Ishikawa (cell line): ENCODE measurements at regions not wholly inside any gene's neighbourhood (a gene's known extent, or its start where the extent isn't known, plus 50 kb on each side); places are given as distances from the start of the nearest gene placed in this dataset.

Experiments
- CEBPB ChIP-seq: IDR thresholded peaks from 2 replicates; pipeline ENCODE4 v1.6.1; 2012
- CREB1 ChIP-seq: IDR thresholded peaks from 2 replicates; pipeline ENCODE4 v1.6.1; 2012; ENCODE audit warnings: low read depth
- EGR1 ChIP-seq: IDR thresholded peaks from 2 replicates; pipeline ENCODE4 v1.6.1; 2012
- EP300 ChIP-seq: IDR thresholded peaks from 2 replicates; pipeline ENCODE4 v1.6.1; 2012; ENCODE audit warnings: borderline replicate concordance
- FOXM1 ChIP-seq: IDR thresholded peaks from 2 replicates; pipeline ENCODE4 v1.6.1; 2012; ENCODE audit warnings: low read depth, borderline replicate concordance
- MAX ChIP-seq: IDR thresholded peaks from 2 replicates; pipeline ENCODE4 v1.6.1; 2012
- NFIC ChIP-seq: IDR thresholded peaks from 2 replicates; pipeline ENCODE4 v1.6.1; 2012
- RAD21 ChIP-seq: IDR thresholded peaks from 2 replicates; pipeline ENCODE4 v1.6.1; 2012; ENCODE audit warnings: low read depth
- TAF1 ChIP-seq: IDR thresholded peaks from 2 replicates; pipeline ENCODE4 v1.6.1; 2012; ENCODE audit warnings: low read depth, mild to moderate bottlenecking
- TCF12 ChIP-seq: IDR thresholded peaks from 2 replicates; pipeline ENCODE4 v1.6.1; 2012; ENCODE audit warnings: low read depth
- TEAD4 ChIP-seq: IDR thresholded peaks from 2 replicates; pipeline ENCODE4 v1.6.1; 2012
- YY1 ChIP-seq: IDR thresholded peaks from 2 replicates; pipeline ENCODE4 v1.6.1; 2012; ENCODE audit warnings: low read depth
- ZBTB7A ChIP-seq: IDR thresholded peaks from 2 replicates; pipeline ENCODE4 v1.6.1; 2012; ENCODE audit warnings: low read depth
- TF ChIP-seq, protein P1 (sequence below): IDR thresholded peaks from 2 replicates; pipeline ENCODE4 v1.6.1; 2012
- TF ChIP-seq, protein P2 (sequence below): IDR thresholded peaks from 2 replicates; pipeline ENCODE4 v1.6.1; 2012; ENCODE audit warnings: low read depth, mild to moderate bottlenecking

DNA sequence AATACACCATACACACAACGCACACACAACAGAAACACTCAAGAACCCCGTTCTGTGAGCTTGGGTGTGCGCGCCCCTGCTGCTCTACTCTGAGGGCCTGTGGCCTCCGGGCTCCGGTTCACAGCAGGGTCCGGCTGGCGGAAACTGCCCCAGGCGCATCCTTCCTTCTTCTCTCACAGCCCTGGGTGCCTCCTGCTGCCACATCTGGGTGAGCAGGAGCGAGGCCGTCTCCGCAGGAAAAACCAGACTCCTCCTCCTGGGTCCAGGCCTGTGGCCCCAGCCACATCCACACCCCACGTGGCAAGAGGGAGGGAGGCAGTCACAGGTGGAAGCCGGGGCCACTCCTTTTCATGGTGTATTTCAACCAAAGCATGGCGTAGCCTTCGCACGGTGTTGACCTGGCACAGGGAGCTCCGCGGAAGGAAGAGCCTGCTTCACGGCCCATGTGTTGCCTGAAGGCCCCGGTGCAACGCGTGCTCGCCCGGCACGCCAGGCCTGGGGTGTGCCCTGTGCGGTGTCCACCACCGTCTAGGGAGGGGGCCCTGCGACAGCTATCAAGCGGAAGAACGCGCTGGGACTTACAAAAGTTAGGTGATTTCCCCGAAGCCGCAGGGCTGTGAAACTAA lies 1502.7 kb downstream of the TBC1D22A start:
- TF ChIP-seq, protein P1, sequence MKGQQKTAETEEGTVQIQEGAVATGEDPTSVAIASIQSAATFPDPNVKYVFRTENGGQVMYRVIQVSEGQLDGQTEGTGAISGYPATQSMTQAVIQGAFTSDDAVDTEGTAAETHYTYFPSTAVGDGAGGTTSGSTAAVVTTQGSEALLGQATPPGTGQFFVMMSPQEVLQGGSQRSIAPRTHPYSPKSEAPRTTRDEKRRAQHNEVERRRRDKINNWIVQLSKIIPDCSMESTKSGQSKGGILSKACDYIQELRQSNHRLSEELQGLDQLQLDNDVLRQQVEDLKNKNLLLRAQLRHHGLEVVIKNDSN = no peak

DNA sequence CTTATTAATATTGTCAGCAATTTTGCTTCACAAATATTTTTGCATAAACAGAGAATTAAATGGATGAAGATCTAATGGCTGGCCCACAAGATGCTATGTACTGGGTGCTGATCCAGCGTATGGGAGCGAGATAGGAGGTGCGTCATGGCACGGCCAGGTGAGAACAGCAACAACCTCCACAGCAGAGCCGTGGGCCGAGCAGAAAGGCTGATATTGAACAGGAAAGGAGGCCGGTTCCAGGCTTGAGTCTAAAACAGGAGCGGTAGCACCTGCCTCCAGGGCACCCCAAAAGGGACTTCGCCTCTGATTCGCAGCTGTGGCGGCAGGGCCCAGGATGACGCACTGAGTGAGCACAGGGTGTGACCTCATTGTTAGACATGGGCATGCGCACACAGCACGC lies 1502.1 kb downstream of the TBC1D22A start:
- no peak for TF ChIP-seq TEAD4
- no peak for TF ChIP-seq EGR1
- TF ChIP-seq, protein P2, sequence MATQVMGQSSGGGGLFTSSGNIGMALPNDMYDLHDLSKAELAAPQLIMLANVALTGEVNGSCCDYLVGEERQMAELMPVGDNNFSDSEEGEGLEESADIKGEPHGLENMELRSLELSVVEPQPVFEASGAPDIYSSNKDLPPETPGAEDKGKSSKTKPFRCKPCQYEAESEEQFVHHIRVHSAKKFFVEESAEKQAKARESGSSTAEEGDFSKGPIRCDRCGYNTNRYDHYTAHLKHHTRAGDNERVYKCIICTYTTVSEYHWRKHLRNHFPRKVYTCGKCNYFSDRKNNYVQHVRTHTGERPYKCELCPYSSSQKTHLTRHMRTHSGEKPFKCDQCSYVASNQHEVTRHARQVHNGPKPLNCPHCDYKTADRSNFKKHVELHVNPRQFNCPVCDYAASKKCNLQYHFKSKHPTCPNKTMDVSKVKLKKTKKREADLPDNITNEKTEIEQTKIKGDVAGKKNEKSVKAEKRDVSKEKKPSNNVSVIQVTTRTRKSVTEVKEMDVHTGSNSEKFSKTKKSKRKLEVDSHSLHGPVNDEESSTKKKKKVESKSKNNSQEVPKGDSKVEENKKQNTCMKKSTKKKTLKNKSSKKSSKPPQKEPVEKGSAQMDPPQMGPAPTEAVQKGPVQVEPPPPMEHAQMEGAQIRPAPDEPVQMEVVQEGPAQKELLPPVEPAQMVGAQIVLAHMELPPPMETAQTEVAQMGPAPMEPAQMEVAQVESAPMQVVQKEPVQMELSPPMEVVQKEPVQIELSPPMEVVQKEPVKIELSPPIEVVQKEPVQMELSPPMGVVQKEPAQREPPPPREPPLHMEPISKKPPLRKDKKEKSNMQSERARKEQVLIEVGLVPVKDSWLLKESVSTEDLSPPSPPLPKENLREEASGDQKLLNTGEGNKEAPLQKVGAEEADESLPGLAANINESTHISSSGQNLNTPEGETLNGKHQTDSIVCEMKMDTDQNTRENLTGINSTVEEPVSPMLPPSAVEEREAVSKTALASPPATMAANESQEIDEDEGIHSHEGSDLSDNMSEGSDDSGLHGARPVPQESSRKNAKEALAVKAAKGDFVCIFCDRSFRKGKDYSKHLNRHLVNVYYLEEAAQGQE = no peak
- TF ChIP-seq FOXM1 = no peak
- TF ChIP-seq, protein P1 = no peak
- TF ChIP-seq CEBPB = no peak
- no peak for TF ChIP-seq MAX
- TF ChIP-seq TCF12 = no peak
- no peak for TF ChIP-seq NFIC
- TF ChIP-seq TAF1 = no peak

DNA sequence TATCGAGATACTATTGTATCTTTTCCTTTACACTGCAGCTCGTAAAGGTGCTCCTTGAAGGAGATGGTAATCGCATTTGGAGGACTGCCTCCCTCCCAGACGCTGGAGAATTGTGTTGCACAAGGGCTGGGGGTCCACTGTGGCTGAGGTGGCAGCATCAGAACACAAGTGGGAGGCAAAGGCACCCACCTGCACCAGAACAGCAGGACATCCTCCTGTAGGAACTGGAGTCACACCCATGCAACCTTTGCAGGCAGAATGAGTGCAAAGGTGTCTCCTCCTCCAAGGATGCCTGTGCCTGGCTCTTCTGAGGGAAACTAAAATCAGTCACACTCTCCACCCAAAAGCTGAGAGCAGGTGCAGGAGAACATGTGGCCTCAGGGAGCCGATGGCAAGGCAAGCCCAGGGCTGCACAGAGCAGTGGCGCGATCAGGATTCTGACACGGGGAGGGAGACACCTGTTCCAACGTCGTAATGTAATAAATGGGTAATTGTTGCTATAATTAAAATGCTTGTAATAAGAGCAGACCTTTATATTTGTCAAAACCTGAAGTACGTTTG lies 1501.4 kb downstream of the TBC1D22A start:
- TF ChIP-seq CREB1 (no peak), RAD21 (no peak)
- TF ChIP-seq, protein P2 = no peak

- no peak for TF ChIP-seq TCF12
- TF ChIP-seq TEAD4 = no peak
- TF ChIP-seq FOXM1 = no peak
- TF ChIP-seq CEBPB = no peak
- TF ChIP-seq ZBTB7A = no peak
- TF ChIP-seq NFIC = no peak
- no peak for TF ChIP-seq MAX
- TF ChIP-seq EGR1 = no peak
- TF ChIP-seq, protein P1 = no peak
Observed at GRCh38 chr22:48263431-48263765, 1500.9 kb downstream of the TBC1D22A start.

DNA sequence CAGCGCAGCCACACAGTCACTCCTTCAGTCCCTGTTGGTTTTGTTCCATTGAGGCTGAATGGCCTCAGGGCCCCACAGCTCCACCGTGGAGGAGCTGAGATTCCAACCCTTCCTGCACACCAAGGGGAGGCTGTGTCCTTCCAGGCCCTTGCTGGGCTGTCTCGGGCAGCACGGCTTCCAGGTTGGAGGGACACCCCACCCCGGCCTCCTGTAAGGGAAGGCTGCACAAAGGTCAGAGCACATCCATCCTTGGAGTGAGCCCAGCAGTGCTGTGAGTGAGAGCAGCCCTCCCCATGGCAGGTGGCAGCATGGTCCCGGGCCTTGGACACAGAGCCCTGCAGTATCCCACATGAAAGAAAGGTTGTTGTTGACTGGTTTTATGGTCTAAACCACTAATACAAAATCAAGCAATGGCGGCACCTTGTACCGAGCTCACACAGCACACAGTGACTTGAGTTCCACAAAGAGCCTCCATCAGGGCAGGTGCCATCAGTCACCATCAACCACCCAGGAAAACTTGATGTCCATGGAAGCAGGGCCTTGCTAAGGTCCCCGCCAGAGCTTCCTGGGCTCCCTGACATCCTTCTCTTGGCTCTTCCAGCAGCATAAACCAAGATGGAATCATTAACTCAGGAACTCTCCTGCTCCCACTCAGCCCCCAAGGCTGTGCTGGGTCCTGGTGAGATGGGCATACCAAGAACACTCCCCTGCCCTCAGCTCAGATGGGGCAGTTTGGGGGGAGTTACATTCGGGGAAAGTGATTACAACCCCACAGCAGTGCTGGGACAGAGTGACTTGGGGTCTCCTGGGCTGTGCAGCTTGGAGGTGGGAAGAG lies 1500.4 kb downstream of the TBC1D22A start:
- TF ChIP-seq CEBPB (no peak), TEAD4 (no peak), MAX (no peak), TAF1 (no peak), RAD21 (no peak), CREB1 (no peak), YY1 (no peak), EP300 (no peak), NFIC (no peak), EGR1 (no peak), TCF12 (no peak), ZBTB7A (no peak), FOXM1 (no peak)
- TF ChIP-seq, protein P2 = no peak
- TF ChIP-seq, protein P1 = no peak
